CD4-positive, alpha-beta memory T cell (primary cell): ENCODE measurements at regions not wholly inside any gene's neighbourhood (a gene's known extent, or its start where the extent isn't known, plus 50 kb on each side); places are given as distances from the start of the nearest gene placed in this dataset.

ENCODE experiments used
- CTCF ChIA-PET: fragments of 350-600 bp; sonication (Branson Sonifier 250); formaldehyde crosslinking; loops from one replicate; lab custom pipeline; 2021; ENCODE audit warnings: inconsistent platforms; ENCODE audit not compliant: partially characterized antibody; lab: Charles Lee
- POLR2A ChIA-PET: fragments of 350-600 bp; sonication (Branson Sonifier 250); formaldehyde crosslinking; loops from one replicate; lab custom pipeline; 2021; ENCODE audit not compliant: partially characterized antibody; lab: Charles Lee
- DNase-seq, 5 donors: peaks; one replicate each; pipeline versions ENCODE4 v3.0.0 to v3.0.0-alpha.2; 2020 to 2022; ENCODE audit warnings: mixed read lengths in 1 of 5
- H3K27ac ChIP-seq: one replicate; pipeline ENCODE4 v1.7.0; 2013; ENCODE audit warnings: low read depth, low read length
- H3K27me3 ChIP-seq: 2 replicates; pipeline ENCODE4 v1.7.0; 2013; ENCODE audit warnings: mild to moderate bottlenecking, low read length, moderate library complexity; ENCODE audit not compliant: insufficient read depth
- H3K36me3 ChIP-seq: 2 replicates; pipeline ENCODE4 v1.7.0; 2013; ENCODE audit warnings: mild to moderate bottlenecking, low read length, moderate library complexity; ENCODE audit not compliant: insufficient read depth
- H3K4me1 ChIP-seq: 2 replicates; pipeline ENCODE4 v1.7.0; 2013; ENCODE audit warnings: mild to moderate bottlenecking, low read length, moderate library complexity; ENCODE audit not compliant: insufficient read depth
- H3K4me3 ChIP-seq, 2 donors: one replicate each; pipeline ENCODE4 v1.7.0; 2013; ENCODE audit warnings: low read length in 2 of 2, mild to moderate bottlenecking in 1 of 2
- H3K9me3 ChIP-seq, 2 donors: one replicate each; pipeline ENCODE4 v1.7.0; 2013; ENCODE audit warnings: low read length in 2 of 2, control low read depth in 1 of 2; ENCODE audit not compliant: control insufficient read depth in 1 of 2
- H3K27ac Mint-ChIP-seq, 7 donors: one replicate each; pipeline ENCODE4 v1.8.0; 2020 to 2021; ENCODE audit warnings: mixed read lengths in 7 of 7, mild to moderate bottlenecking in 6 of 7, inconsistent platforms in 3 of 7, moderate library complexity in 3 of 7
- H3K27me3 Mint-ChIP-seq, 2 donors: one replicate each; pipeline ENCODE4 v1.8.0; 2020 to 2021; ENCODE audit warnings: mixed read lengths in 2 of 2
- H3K36me3 Mint-ChIP-seq, 2 donors: one replicate each; pipeline ENCODE4 v1.8.0; 2020 to 2021; ENCODE audit warnings: mixed read lengths in 2 of 2, inconsistent platforms in 1 of 2, mild to moderate bottlenecking in 1 of 2
- H3K4me1 Mint-ChIP-seq, 4 donors: one replicate each; pipeline ENCODE4 v1.8.0; 2020 to 2021; ENCODE audit warnings: mixed read lengths in 4 of 4, mild to moderate bottlenecking in 1 of 4
- H3K4me3 Mint-ChIP-seq, 8 donors: one replicate each; pipeline ENCODE4 v1.8.0; 2020 to 2021; ENCODE audit warnings: mixed read lengths in 8 of 8, mild to moderate bottlenecking in 7 of 8, moderate library complexity in 6 of 8, inconsistent platforms in 3 of 8
- H3K9me3 Mint-ChIP-seq, 8 donors: one replicate each; pipeline ENCODE4 v1.8.0; 2020 to 2021; ENCODE audit warnings: mixed read lengths in 8 of 8, mild to moderate bottlenecking in 5 of 8, inconsistent platforms in 3 of 8, moderate library complexity in 1 of 8
- intact Hi-C: fragments of 100-400 bp; cut with micrococcal nuclease; formaldehyde crosslinking; loops from one replicate; pipeline ENCODE4 v1.15.1; 2023

- CTCF ChIA-PET, result interaction anchor here (0.6 to 1.0 kb wide), 2 partner anchors 15 to 49 kb away, joined by 3 read pairs; no protein-coding TSS in a partner anchor
- Histone ChIP-seq H3K4me3 (no peak overlapping the region), H3K27ac (no peak overlapping the region), H3K36me3 (no peaks in the 10 kb centered on the region), H3K9me3 (no peaks in the 10 kb centered on the region), H3K4me1 (no peaks in the 10 kb centered on the region), H3K27me3 (no peaks in the 10 kb centered on the region)
- DNase-seq, result no peak
- Mint-ChIP-seq H3K27me3 (no peaks in the 10 kb centered on the region), H3K4me1 (no peaks in the 10 kb centered on the region), H3K27ac (no peak overlapping the region), H3K36me3 (no peaks in the 10 kb centered on the region), H3K4me3 (no peak overlapping the region), H3K9me3 (peaks cover 0 to 16% (median 3%) of the 10 kb centered on the region in 8 donors)
- POLR2A ChIA-PET, result no interaction called here
- intact Hi-C loops, result no loop called here
Measured at GRCh38 chr5:124414973-124415372, 331.5 kb downstream of the ZNF608 start.

- DNase-seq, result no peak
- Mint-ChIP-seq H3K27me3 (no peaks in the 10 kb centered on the region), H3K4me1 (no peaks in the 10 kb centered on the region), H3K36me3 (no peaks in the 10 kb centered on the region), H3K4me3 (no peak overlapping the region), H3K27ac (no peak overlapping the region), H3K9me3 (peaks cover 0 to 8% (median 3%) of the 10 kb centered on the region in 8 donors)
- no peaks in the 10 kb centered on the region for H3K9me3 ChIP-seq
- H3K36me3 ChIP-seq, result no peaks in the 10 kb centered on the region
- no peak overlapping the region for H3K4me3 ChIP-seq
- CTCF ChIA-PET, result no interaction called here
- H3K4me1 ChIP-seq, result no peaks in the 10 kb centered on the region
- POLR2A ChIA-PET, result no interaction called here
- H3K27ac ChIP-seq, result no peak overlapping the region
- intact Hi-C loops, result no loop called here
- no peaks in the 10 kb centered on the region for H3K27me3 ChIP-seq
Measured at GRCh38 chr5:124410539-124411488, 335.6 kb downstream of the ZNF608 start.

GRCh38 chr5:124408738-124409453, 337.5 kb downstream of the ZNF608 start:
- H3K36me3 ChIP-seq, result no peaks in the 10 kb centered on the region
- Mint-ChIP-seq H3K4me3 (no peak overlapping the region), H3K27me3 (no peaks in the 10 kb centered on the region), H3K36me3 (no peaks in the 10 kb centered on the region), H3K9me3 (peaks cover 0 to 7% (median 3%) of the 10 kb centered on the region in 8 donors), H3K4me1 (no peaks in the 10 kb centered on the region), H3K27ac (no peak overlapping the region)
- H3K4me1 ChIP-seq, result no peaks in the 10 kb centered on the region
- ChIA-PET POLR2A (no interaction called here), CTCF (no interaction called here)
- H3K27me3 ChIP-seq, result no peaks in the 10 kb centered on the region
- no peak for DNase-seq
- intact Hi-C loops, result no loop called here
- H3K4me3 ChIP-seq, result no peak overlapping the region
- no peak overlapping the region for H3K27ac ChIP-seq
- H3K9me3 ChIP-seq, result no peaks in the 10 kb centered on the region

GRCh38 chr5:124404796-124405195, 341.6 kb downstream of the ZNF608 start:
- Mint-ChIP-seq H3K4me1 (no peaks in the 10 kb centered on the region), H3K4me3 (no peak overlapping the region), H3K27ac (no peak overlapping the region), H3K9me3 (peaks cover 0 to 8% (median 0%) of the 10 kb centered on the region in 8 donors), H3K36me3 (no peaks in the 10 kb centered on the region), H3K27me3 (no peaks in the 10 kb centered on the region)
- POLR2A ChIA-PET, result no interaction called here
- Histone ChIP-seq H3K27ac (no peak overlapping the region), H3K9me3 (no peaks in the 10 kb centered on the region), H3K27me3 (no peaks in the 10 kb centered on the region), H3K4me3 (no peak overlapping the region), H3K4me1 (no peaks in the 10 kb centered on the region), H3K36me3 (no peaks in the 10 kb centered on the region)
- CTCF ChIA-PET, result no interaction called here
- no peak for DNase-seq
- intact Hi-C loops, result no loop called here

- CTCF ChIA-PET, result no interaction called here
- no peaks in the 10 kb centered on the region for H3K27me3 Mint-ChIP-seq
- H3K4me3 Mint-ChIP-seq, result no peak overlapping the region
Measured at GRCh38 chr5:124403281-124403680, 343.2 kb downstream of the ZNF608 start.

GRCh38 chr5:124402144-124402581, 344.3 kb downstream of the ZNF608 start:
- DNase-seq, result no peak
- H3K27me3 ChIP-seq, result no peaks in the 10 kb centered on the region
- H3K4me1 Mint-ChIP-seq, result no peaks in the 10 kb centered on the region
- ChIA-PET POLR2A (no interaction called here), CTCF (no interaction called here)
- no peaks in the 10 kb centered on the region for H3K9me3 ChIP-seq
- no peak overlapping the region for H3K27ac Mint-ChIP-seq
- no peaks in the 10 kb centered on the region for H3K36me3 ChIP-seq
- H3K4me1 ChIP-seq, result no peaks in the 10 kb centered on the region
- no peaks in the 10 kb centered on the region for H3K27me3 Mint-ChIP-seq
- intact Hi-C loops, result no loop called here
- H3K27ac ChIP-seq, result no peak overlapping the region
- no peak overlapping the region for H3K4me3 ChIP-seq
- no peak overlapping the region for H3K4me3 Mint-ChIP-seq
- H3K36me3 Mint-ChIP-seq, result no peaks in the 10 kb centered on the region
- H3K9me3 Mint-ChIP-seq, result peaks cover 0 to 14% (median under 1%) of the 10 kb centered on the region in 8 donors

More at GRCh38 chr5:124403281-124403680, 343.2 kb downstream of the ZNF608 start:
- Histone ChIP-seq H3K4me1 (no peaks in the 10 kb centered on the region), H3K27ac (no peak overlapping the region), H3K4me3 (no peak overlapping the region), H3K27me3 (no peaks in the 10 kb centered on the region), H3K36me3 (no peaks in the 10 kb centered on the region), H3K9me3 (no peaks in the 10 kb centered on the region)
- DNase-seq, result no peak
- Mint-ChIP-seq H3K9me3 (peaks cover 0 to 14% (median under 1%) of the 10 kb centered on the region in 8 donors), H3K27ac (no peak overlapping the region), H3K36me3 (no peaks in the 10 kb centered on the region), H3K4me1 (no peaks in the 10 kb centered on the region)
- intact Hi-C loops, result no loop called here
- POLR2A ChIA-PET, result no interaction called here

GRCh38 chr5:124401476-124402143, 344.8 kb downstream of the ZNF608 start:
- Histone ChIP-seq H3K27ac (no peak overlapping the region), H3K9me3 (no peaks in the 10 kb centered on the region), H3K27me3 (no peaks in the 10 kb centered on the region), H3K4me1 (no peaks in the 10 kb centered on the region), H3K36me3 (no peaks in the 10 kb centered on the region), H3K4me3 (no peak overlapping the region)
- ChIA-PET POLR2A (no interaction called here), CTCF (no interaction called here)
- intact Hi-C loops, result no loop called here
- H3K27ac Mint-ChIP-seq, result no peak overlapping the region
- no peak overlapping the region for H3K4me3 Mint-ChIP-seq
- DNase-seq, result no peak
- no peaks in the 10 kb centered on the region for H3K36me3 Mint-ChIP-seq
- no peaks in the 10 kb centered on the region for H3K27me3 Mint-ChIP-seq
- H3K9me3 Mint-ChIP-seq, result peaks cover 0 to 14% (median under 1%) of the 10 kb centered on the region in 8 donors
- H3K4me1 Mint-ChIP-seq, result no peaks in the 10 kb centered on the region
